NCI-H2227 treated with DMSO at 0.1 percent for 48 hours (cell line): ENCODE measurements at regions not wholly inside any gene's neighbourhood (a gene's known extent, or its start where the extent isn't known, plus 50 kb on each side); places are given as distances from the start of the nearest gene placed in this dataset.
"Not testable (repeated sequence)": the region's sequence is repeated elsewhere in the genome, so short reads cannot be mapped to it uniquely, and the experiment has no call there.

ENCODE experiments used
- DNase-seq: peaks from one replicate; lab custom pipeline; 2025; lab: John Stamatoyannopoulos, UW

DNA sequence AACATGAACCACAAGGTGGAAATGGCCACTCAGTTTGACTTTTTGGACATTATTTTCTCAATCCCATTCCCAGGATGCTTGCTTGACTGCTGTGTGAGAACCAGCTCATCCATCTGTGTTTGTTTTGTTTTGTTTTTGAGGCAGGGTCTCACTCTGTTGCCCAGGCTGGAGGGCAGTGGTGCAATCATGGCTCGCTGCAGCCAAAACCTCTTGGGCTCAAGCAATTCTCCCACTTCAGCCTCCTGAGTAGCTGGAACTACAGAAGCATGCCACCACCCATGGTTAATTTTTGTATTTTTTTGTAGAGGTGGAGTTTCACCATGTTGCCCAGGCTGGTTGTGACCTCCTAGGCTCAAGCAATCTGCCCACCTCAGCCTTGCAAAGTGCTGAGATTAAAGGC is 166.0 kb upstream of the CDH4 start:
- no peak for DNase-seq

DNA sequence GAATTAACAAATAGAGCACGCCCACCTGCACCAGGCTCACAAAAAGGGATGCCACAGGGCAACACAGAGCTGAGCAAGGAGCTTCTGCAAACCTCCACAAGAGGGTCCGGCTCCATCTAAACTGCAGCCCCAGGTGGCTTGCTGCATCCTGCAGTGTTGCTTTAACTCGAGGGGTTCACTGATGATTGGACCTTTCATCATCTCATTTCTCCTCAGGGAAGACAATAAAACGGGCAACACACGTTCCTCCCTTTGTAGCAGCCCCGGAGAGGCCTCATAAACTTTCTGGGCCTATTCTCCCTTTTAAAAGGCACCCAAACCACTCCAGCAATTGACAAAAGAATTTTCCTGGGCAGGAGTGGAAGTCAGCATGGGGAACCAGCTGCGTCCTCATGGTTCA is 161.5 kb upstream of the CDH4 start:
- DNase-seq = no peak

- peak; percentile 55 for DNase-seq
Measured at GRCh38 chr20:61092251-61092650, 159.8 kb upstream of the CDH4 start.

GRCh38 chr20:61094581-61094980 is 157.5 kb upstream of the CDH4 start:
- no peak for DNase-seq

DNA sequence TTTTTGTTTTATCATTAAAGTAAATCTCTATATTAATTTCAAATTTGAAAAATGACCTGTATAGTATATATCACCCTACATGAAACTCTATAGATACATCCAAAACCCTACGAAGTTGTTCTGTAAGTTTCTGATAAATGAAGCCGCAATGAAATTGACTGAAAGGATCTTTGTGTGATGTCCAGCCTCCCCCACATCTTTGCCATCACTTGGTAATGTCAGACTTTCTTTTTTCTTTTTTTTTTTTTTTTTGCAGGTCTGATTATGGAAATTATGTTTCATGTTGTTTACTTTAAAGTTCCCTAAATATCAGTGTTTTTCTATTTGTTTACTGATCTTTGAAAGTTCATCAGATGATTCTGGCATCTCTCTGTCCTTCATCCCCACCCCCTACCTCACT is 155.6 kb upstream of the CDH4 start:
- DNase-seq = no peak

DNA sequence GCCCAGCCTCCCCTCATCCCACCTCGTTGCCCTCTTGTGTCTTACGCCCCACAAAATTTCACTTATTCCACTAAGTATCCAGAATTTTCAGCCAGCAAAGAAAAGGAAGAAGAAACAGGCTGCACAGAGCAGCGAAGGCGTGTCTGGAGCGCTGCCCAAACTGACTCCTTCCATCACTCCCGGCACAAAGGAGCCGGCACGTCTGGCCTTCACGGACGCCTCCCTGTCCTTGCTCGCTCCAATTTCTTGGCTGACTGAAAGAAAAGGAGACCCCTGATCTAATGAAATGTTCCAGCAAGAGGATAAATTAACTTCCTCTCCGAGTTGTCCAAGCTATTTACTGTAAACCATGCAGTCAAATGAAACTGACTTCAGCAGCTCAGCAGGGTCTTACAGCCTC is 152.3 kb upstream of the CDH4 start:
- DNase-seq = peak; percentile 61

GRCh38 chr20:61100489-61100888 is 151.6 kb upstream of the CDH4 start:
- no peak for DNase-seq

- not testable (repeated sequence) for DNase-seq
Measured at GRCh38 chr20:61101321-61101720, 150.7 kb upstream of the CDH4 start.

GRCh38 chr20:61104232-61104631 is 147.8 kb upstream of the CDH4 start:
- DNase-seq = peak; percentile 41

- no peak for DNase-seq
Measured at GRCh38 chr20:61105395-61105794, 146.7 kb upstream of the CDH4 start.

GRCh38 chr20:61106438-61106837 is 145.6 kb upstream of the CDH4 start:
- no peak for DNase-seq

- no peak for DNase-seq
Measured at GRCh38 chr20:61109221-61109805, 142.7 kb upstream of the CDH4 start.

- DNase-seq = no peak
Measured at GRCh38 chr20:61112515-61112914, 139.5 kb upstream of the CDH4 start.

DNA sequence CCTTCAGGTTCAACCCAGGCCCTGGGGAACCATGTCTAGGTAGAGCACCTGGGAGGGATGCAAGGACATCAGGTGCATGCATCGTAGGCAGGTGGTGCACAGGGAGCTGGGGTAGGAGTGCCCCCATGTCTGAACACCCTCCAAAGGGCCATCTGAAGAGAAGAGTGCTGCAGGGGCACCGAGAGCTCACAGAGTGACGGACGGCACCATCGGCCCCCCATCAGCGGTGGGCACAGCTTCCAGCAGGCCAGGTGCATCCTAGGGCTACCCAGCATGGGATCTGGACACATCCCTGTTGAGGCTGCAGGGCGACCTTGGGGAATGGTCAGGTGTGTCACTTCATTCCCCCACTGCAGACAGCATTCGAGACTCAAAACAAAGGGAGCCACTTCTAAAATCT is 138.3 kb upstream of the CDH4 start:
- no peak for DNase-seq

DNA sequence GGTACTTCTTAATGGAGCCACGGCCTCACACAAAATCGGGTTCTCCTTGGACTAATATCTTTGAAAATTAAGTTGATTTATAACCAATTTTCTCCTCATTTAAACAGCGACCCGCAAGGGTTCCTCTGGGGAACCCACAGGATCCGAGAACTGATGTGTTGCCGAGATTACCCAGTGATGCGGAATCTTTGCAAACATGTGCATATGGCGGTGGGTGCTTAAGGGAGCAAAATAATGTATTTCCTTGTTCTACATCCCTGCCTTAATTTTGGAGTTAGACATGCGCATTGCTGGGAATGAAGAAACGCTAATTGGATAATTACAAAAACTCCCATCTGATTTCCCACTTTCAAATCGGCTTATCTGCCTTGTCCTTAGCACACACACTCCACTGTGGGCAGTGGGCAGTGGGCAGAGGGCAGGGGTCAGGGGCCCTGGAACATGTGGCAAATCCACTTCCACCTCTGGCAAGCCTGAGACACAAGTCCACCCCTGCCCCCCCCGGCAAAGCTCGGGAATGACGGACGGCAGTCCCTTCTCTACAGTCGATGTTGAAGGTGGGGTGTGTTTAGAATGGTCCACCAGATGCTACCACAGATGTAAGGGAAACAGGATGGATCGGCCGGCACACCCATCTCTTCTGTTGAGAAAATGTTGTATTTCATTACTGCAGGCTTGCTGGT is 137.4 kb upstream of the CDH4 start:
- DNase-seq = no peak

GRCh38 chr20:61115364-61116065 is 136.5 kb upstream of the CDH4 start:
- DNase-seq = no peak

- no peak for DNase-seq
Measured at GRCh38 chr20:61117725-61118124, 134.3 kb upstream of the CDH4 start.

GRCh38 chr20:61118429-61119224 is 133.4 kb upstream of the CDH4 start:
- DNase-seq = no peak

- no peak for DNase-seq
Measured at GRCh38 chr20:61119273-61119672, 132.8 kb upstream of the CDH4 start.

- DNase-seq = no peak
Measured at GRCh38 chr20:61119794-61120410, 132.2 kb upstream of the CDH4 start.

DNA sequence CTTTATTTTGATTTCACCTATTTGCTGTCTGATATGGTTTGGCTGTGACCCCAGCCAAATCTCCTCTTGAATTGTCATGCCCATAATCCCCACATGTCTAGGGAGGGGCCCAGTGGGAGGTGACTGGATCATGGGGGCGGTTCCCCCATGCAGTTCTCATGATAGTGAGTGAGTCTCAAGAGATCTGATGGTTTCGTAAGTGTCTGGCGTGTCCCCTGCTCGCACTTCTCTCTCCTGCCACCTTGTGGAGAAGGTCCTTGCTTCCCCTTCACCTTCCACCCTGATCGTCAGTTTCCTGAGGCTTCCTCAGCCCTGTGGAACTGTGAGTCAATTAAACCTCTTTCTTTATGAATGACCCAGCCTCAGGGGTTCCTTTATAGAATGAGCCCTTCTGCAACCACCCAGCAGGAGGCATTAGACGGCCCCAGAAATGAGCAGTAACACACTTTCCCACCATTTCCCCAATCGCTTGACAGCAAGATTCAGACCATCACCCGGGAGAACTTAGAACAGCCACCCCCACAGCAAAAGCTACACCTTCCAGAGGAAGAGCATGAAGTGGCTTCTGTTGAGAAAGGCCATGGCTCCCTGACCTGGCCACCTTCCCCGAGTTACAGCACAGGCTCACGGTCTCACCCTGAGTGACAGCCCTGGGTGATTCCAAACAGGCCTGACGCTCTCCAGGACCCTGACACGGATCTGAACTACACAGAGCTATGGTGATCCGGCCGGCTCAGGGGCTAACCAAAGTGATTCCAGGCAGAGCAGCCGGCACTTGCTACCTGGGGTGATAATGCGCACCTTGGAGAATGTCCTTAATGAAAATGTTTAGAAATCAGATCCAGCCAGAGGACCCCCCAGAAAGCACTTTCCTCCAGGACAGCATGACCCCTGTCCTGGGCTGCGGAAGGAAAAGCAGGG is 131.2 kb upstream of the CDH4 start:
- peak; percentile 15 for DNase-seq
